Activated CD8-positive, alpha-beta T cell treated with anti-CD3 and anti-CD28 coated beads for 36 hours (primary cell): ENCODE measurements at regions not wholly inside any gene's neighbourhood (a gene's known extent, or its start where the extent isn't known, plus 50 kb on each side); places are given as distances from the start of the nearest gene placed in this dataset.

ENCODE experiments used
- ATAC-seq: fragments of 200-7000 bp; cut with Tn5 transposase; one replicate; pipeline ENCODE4 v1.10.0; 2021; ENCODE audit warnings: mild to moderate bottlenecking, moderate library complexity
- CTCF ChIA-PET: fragments of 350-600 bp; sonication (Branson Sonifier 250); formaldehyde crosslinking; loops from one replicate; lab custom pipeline; 2021; ENCODE audit warnings: antibody characterized with exemption; lab: Charles Lee
- POLR2A ChIA-PET: fragments of 350-600 bp; sonication (Branson Sonifier 250); formaldehyde crosslinking; loops from one replicate; lab custom pipeline; 2021; ENCODE audit warnings: antibody characterized with exemption; lab: Charles Lee
- DNase-seq: peaks from one replicate; pipeline ENCODE4 v3.0.0-alpha.2; 2020
- H3K27ac Mint-ChIP-seq: one replicate; pipeline ENCODE4 v1.8.0; 2021; ENCODE audit warnings: mild to moderate bottlenecking, mixed read lengths
- H3K27me3 Mint-ChIP-seq: one replicate; pipeline ENCODE4 v1.8.0; 2021; ENCODE audit warnings: mixed read lengths
- H3K36me3 Mint-ChIP-seq: one replicate; pipeline ENCODE4 v1.8.0; 2021; ENCODE audit warnings: low read depth, mixed read lengths
- H3K4me1 Mint-ChIP-seq: one replicate; pipeline ENCODE4 v1.8.0; 2021; ENCODE audit warnings: low read depth, mixed read lengths
- H3K4me3 Mint-ChIP-seq: one replicate; pipeline ENCODE4 v1.8.0; 2021; ENCODE audit warnings: mild to moderate bottlenecking, moderate library complexity, mixed read lengths
- H3K9me3 Mint-ChIP-seq: one replicate; pipeline ENCODE4 v1.8.0; 2021; ENCODE audit warnings: mixed read lengths
- intact Hi-C: fragments of 100-400 bp; cut with micrococcal nuclease; formaldehyde crosslinking; loops from one replicate; pipeline ENCODE4 v1.10.0; 2022
- TF ChIP-seq, protein P1 (sequence below): fragments of 200-600 bp; IDR thresholded peaks from one replicate; pipeline ENCODE4 v1.8.0; 2022; ENCODE audit warnings: antibody characterized with exemption, mild to moderate bottlenecking

DNA sequence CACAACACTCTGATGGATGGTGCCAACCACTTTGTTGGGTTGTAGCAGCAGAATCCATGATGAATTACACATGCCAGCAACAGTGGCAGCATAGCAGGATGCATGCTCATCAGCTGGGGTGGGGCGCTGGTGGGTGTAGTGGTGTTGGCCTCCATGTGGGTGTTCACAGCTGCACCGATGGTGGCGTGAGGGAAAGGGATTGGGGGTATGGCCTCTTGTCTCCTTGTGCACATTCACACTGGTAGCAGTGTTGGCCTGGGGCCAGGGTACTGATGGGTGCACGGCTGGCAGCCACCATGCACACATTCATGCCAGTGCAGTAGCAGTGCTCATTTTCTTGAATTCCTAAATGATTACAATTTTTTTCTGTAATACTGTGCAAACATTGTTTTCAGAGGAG lies 2748.8 kb upstream of the PCDH20 start:
- H3K9me3 Mint-ChIP-seq: peaks cover 4% of the 10 kb centered on the region
- ATAC-seq (no peak), DNase-seq (no peak)
- intact Hi-C loops: no loop called here
- H3K27me3 Mint-ChIP-seq: no peaks in the 10 kb centered on the region
- ChIA-PET CTCF (no interaction called here), POLR2A (no interaction called here)
- H3K4me3 Mint-ChIP-seq: no peak overlapping the region
- no peaks in the 10 kb centered on the region for H3K36me3 Mint-ChIP-seq
- H3K4me1 Mint-ChIP-seq: no peaks in the 10 kb centered on the region
- H3K27ac Mint-ChIP-seq: no peak overlapping the region
- TF ChIP-seq, protein P1, sequence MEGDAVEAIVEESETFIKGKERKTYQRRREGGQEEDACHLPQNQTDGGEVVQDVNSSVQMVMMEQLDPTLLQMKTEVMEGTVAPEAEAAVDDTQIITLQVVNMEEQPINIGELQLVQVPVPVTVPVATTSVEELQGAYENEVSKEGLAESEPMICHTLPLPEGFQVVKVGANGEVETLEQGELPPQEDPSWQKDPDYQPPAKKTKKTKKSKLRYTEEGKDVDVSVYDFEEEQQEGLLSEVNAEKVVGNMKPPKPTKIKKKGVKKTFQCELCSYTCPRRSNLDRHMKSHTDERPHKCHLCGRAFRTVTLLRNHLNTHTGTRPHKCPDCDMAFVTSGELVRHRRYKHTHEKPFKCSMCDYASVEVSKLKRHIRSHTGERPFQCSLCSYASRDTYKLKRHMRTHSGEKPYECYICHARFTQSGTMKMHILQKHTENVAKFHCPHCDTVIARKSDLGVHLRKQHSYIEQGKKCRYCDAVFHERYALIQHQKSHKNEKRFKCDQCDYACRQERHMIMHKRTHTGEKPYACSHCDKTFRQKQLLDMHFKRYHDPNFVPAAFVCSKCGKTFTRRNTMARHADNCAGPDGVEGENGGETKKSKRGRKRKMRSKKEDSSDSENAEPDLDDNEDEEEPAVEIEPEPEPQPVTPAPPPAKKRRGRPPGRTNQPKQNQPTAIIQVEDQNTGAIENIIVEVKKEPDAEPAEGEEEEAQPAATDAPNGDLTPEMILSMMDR: no peak

DNA sequence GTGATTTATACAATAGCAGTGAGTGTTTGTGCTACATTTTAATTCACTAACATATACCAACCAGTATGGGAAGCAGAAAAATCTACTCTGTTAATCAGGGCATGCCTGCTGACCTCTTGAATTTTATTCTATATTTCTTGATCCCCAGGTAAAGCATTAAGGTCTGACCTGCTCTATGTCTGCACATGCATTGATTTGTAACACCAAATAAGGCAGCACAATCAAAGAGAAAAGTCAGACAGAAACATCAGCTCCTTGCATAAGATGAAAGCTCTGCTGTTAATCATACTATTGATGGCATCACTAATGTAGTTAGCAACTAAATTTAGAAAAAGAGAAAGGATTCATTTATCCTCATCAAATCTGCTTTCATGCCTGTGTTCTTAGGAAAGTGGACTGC lies 2744.8 kb upstream of the PCDH20 start:
- TF ChIP-seq, protein P1: no peak

DNA sequence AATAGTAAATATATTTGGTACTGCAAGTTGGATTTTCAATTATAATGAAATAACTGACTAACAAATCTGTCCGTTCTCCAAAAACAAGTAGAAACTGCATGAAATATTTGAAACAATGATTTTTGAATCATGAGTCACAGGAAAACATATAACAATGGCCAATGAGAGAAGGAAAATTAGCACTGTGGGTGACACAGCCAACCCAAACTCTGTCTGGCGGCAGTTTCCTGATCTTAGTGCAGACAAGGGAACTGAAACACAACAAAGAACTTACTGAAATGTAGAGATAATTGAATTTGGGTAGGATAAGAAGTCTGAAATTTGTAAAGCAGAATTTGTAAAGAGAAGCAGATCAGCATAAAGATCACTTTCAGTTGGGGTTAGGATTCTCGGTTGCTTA lies 2743.3 kb upstream of the PCDH20 start:
- CTCF ChIA-PET: no interaction called here
- DNase-seq (no peak), ATAC-seq (no peak)
- Mint-ChIP-seq H3K27me3 (no peaks in the 10 kb centered on the region), H3K27ac (no peak overlapping the region), H3K4me1 (no peaks in the 10 kb centered on the region), H3K9me3 (peaks cover 5% of the 10 kb centered on the region), H3K4me3 (no peak overlapping the region), H3K36me3 (no peaks in the 10 kb centered on the region)
- intact Hi-C loops: no loop called here
- POLR2A ChIA-PET: no interaction called here
- TF ChIP-seq, protein P1: no peak

More for the DNA sequence above, 2744.8 kb upstream of the PCDH20 start:
- Mint-ChIP-seq H3K4me1 (no peaks in the 10 kb centered on the region), H3K27ac (no peak overlapping the region), H3K27me3 (no peaks in the 10 kb centered on the region), H3K36me3 (no peaks in the 10 kb centered on the region), H3K9me3 (peaks cover 5% of the 10 kb centered on the region), H3K4me3 (no peak overlapping the region)
- intact Hi-C loops: no loop called here
- ATAC-seq: no peak
- CTCF ChIA-PET: no interaction called here
- POLR2A ChIA-PET: no interaction called here
- DNase-seq: no peak

DNA sequence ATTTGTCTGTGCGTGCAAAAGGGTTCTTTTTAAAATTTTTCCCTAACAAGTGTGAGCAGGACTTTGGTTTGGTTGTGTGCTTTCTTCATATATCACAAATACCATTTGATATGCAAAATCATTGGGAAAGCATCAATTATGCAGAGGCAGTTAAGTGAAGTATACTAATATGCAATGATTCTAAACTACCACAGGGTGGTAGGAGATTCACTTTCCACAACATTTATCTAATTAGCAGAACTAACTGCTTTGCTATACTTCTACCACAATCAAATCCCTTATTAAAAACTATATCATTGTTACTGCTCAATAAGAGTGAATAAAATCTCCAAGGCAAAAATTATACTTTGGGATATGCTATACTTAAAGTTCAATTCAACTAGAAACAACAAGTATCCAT lies 2738.9 kb upstream of the PCDH20 start:
- no peak overlapping the region for H3K4me3 Mint-ChIP-seq
- POLR2A ChIA-PET: no interaction called here
- H3K4me1 Mint-ChIP-seq: no peaks in the 10 kb centered on the region
- no peak for DNase-seq
- intact Hi-C loops: no loop called here
- no peak overlapping the region for H3K27ac Mint-ChIP-seq
- TF ChIP-seq, protein P1: no peak
- ATAC-seq: no peak
- H3K9me3 Mint-ChIP-seq: peaks cover 9% of the 10 kb centered on the region
- CTCF ChIA-PET: no interaction called here
- H3K27me3 Mint-ChIP-seq: no peaks in the 10 kb centered on the region
- no peaks in the 10 kb centered on the region for H3K36me3 Mint-ChIP-seq

DNA sequence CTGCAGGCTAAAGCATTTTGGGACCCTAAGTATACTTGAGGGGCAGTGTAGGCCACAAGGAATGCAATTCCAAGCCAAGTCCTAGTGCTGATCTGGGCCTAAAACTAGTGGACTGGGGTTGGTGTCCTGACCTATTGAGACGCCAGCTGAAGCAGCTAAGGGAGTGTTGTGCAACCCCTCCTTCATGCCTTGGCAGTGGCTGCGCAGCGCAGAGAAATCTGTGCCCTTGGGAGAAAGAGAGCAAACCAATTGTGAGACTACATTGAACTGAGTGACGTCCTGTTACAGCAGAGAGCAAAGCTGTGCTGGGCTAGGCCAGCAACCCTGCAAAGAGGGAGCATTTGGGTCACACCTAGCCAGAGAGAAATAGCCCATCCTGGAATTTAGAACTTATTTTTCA lies 2715.0 kb upstream of the PCDH20 start:
- Mint-ChIP-seq H3K36me3 (no peaks in the 10 kb centered on the region), H3K27ac (no peak overlapping the region), H3K4me1 (no peaks in the 10 kb centered on the region), H3K27me3 (no peaks in the 10 kb centered on the region), H3K9me3 (peaks cover 12% of the 10 kb centered on the region), H3K4me3 (no peak overlapping the region)
- ChIA-PET CTCF (no interaction called here), POLR2A (no interaction called here)
- TF ChIP-seq, protein P1: no peak
- intact Hi-C loops: no loop called here
- DNase-seq: no peak
- ATAC-seq: no peak
